ENCODE measurements at regions not wholly inside any gene's neighbourhood (a gene's known extent, or its start where the extent isn't known, plus 50 kb on each side); places are given as distances from the start of the nearest gene placed in this dataset.

- TF ChIP-seq CTCF (IDR thresholded peaks at IDR 0.05) = no peak
- no peak for TF ChIP-seq POLR2A (IDR thresholded peaks at IDR 0.05)
Observed at GRCh38 chr21:27741736-27742135, 774.8 kb upstream of the ADAMTS5 start.
